ENCODE measurements at regions not wholly inside any gene's neighbourhood (a gene's known extent, or its start where the extent isn't known, plus 50 kb on each side); places are given as distances from the start of the nearest gene placed in this dataset.

GRCh38 chr5:126280343-126280742, 142.9 kb upstream of the GRAMD2B start:
- TF ChIP-seq CTCF (IDR thresholded peaks at IDR 0.05) (no peak), POLR2A (IDR thresholded peaks at IDR 0.05) (no peak)

Measured in lower leg skin (tissue), 3 donors.